ENCODE measurements at regions not wholly inside any gene's neighbourhood (a gene's known extent, or its start where the extent isn't known, plus 50 kb on each side); places are given as distances from the start of the nearest gene placed in this dataset.

DNA sequence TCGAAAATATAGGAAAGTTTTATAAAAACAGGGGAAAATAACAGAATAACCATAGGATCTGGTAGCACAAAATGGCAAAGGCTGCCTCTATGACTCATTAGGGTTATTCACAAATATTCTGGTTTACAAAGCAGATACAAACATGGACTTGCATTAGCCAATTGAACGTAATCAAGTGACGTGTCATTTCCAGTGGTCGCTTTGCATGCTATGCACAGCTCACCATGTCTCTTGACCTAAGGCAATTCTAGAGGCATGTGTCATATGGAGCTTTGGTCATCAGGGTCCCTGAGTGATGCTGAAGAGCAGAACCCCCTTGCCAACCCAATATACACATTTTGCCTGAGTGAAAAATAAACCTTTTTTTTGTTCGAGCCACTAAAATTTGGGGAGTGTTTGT lies 158.8 kb downstream of the TMEM161B start:
- Histone ChIP-seq H3K27me3 (ENCODE audit: insufficient read depth) (no peaks in the 10 kb centered on the region), H3K4me3 (ENCODE audit: low read depth in 2 of 2, low read length in 1 of 2) (no peak overlapping the region), H3K9me3 (no peaks in the 10 kb centered on the region), H3K4me1 (ENCODE audit: control insufficient read depth in 1 of 2, insufficient read depth in 2 of 2, low read depth in 1 of 2, low read length in 1 of 2) (no peaks in the 10 kb centered on the region), H3K27ac (ENCODE audit: low read depth in 2 of 2, low read length in 1 of 2) (no peak overlapping the region), H3K4me2 (no peak overlapping the region), H4K20me1 (ENCODE audit: insufficient read depth) (no peaks in the 10 kb centered on the region), H3K79me2 (ENCODE audit: insufficient read depth) (no peaks in the 10 kb centered on the region), H2AFZ (ENCODE audit: low read depth) (no peak overlapping the region), H3K36me3 (replicated peaks in 1 of 2; ENCODE audit: control insufficient read depth in 1 of 2, insufficient read depth in 2 of 2, low read length in 1 of 2) (no peaks in the 10 kb centered on the region), H3F3A (replicated peaks; ENCODE audit: insufficient read depth) (no peaks in the 10 kb centered on the region), H3K9ac (no peak overlapping the region), H3K9me2 (no peaks in the 10 kb centered on the region)
- POLR2A ChIA-PET, result no interaction called here
- TF ChIP-seq, protein P1, sequence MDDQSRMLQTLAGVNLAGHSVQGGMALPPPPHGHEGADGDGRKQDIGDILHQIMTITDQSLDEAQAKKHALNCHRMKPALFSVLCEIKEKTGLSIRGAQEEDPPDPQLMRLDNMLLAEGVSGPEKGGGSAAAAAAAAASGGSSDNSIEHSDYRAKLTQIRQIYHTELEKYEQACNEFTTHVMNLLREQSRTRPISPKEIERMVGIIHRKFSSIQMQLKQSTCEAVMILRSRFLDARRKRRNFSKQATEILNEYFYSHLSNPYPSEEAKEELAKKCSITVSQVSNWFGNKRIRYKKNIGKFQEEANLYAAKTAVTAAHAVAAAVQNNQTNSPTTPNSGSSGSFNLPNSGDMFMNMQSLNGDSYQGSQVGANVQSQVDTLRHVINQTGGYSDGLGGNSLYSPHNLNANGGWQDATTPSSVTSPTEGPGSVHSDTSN (IDR thresholded peaks at IDR 0.05), result no peak
- TF ChIP-seq POLR2AphosphoS5 (IDR thresholded peaks at IDR 0.05; ENCODE audit: low read depth, low read length) (no peak), ELF1 (IDR thresholded peaks at IDR 0.05) (no peak), TCF12 (IDR thresholded peaks at IDR 0.05) (no peak), GABPA (IDR thresholded peaks at IDR 0.05; ENCODE audit: low read depth) (no peak), NRF1 (IDR thresholded peaks at IDR 0.05; ENCODE audit: low read depth, low read length) (no peak)
- TF ChIP-seq, protein P2, sequence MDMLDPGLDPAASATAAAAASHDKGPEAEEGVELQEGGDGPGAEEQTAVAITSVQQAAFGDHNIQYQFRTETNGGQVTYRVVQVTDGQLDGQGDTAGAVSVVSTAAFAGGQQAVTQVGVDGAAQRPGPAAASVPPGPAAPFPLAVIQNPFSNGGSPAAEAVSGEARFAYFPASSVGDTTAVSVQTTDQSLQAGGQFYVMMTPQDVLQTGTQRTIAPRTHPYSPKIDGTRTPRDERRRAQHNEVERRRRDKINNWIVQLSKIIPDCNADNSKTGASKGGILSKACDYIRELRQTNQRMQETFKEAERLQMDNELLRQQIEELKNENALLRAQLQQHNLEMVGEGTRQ (IDR thresholded peaks at IDR 0.05; ENCODE audit: borderline replicate concordance, low read depth, low read length), result no peak
- DNase-seq, result no peak
- CTCF ChIA-PET, result no interaction called here
- 57% methylated on average over 5 of the region's 5 CpGs for WGBS (ENCODE audit: low lambda C conversion rate)

DNA sequence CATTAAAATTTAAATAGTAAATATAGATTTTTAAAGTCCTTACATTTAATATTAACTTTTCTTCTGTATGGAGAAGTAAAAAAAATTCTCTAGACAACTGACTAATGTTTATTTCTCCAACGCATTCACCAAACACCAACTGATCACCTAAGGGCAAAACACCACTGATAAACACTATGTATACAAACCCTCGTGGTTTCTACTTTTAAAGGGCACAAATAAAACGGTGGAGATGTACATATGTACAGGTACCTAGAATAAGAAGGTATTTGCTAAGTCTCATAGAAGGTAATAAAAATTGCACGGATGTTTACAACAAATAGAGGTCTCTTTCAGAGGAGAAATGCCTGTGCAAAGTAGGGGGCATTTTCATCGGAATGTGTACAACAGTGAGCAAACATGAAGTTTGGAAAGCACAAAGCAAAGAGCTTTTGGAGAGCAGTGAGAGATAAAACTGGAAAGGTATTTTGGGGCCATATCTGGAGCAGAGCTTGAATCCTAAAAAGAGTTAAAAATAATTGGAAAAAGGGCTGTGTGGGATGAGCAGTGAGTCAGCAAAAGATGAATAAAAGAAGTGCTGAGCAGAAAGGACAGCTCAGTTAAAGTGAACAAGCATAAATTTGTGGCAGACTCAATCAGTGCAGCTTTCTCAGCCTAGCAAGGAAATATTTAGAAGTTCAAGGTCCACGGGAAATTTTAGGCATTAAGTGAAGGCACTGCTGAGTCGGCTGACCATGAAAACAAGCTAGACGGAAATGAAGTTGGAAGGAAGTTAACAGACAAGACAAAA lies 160.0 kb downstream of the TMEM161B start:
- Histone ChIP-seq H2AFZ (ENCODE audit: low read depth) (no peak overlapping the region), H3K4me3 (ENCODE audit: low read depth in 2 of 2, low read length in 1 of 2) (no peak overlapping the region), H3K4me1 (ENCODE audit: control insufficient read depth in 1 of 2, insufficient read depth in 2 of 2, low read depth in 1 of 2, low read length in 1 of 2) (no peaks in the 10 kb centered on the region), H3K79me2 (ENCODE audit: insufficient read depth) (no peaks in the 10 kb centered on the region), H3K36me3 (replicated peaks in 1 of 2; ENCODE audit: control insufficient read depth in 1 of 2, insufficient read depth in 2 of 2, low read length in 1 of 2) (no peaks in the 10 kb centered on the region), H3K27me3 (ENCODE audit: insufficient read depth) (no peaks in the 10 kb centered on the region), H3K4me2 (no peak overlapping the region), H3F3A (replicated peaks; ENCODE audit: insufficient read depth) (no peaks in the 10 kb centered on the region), H3K9me3 (no peaks in the 10 kb centered on the region), H3K9me2 (no peaks in the 10 kb centered on the region), H4K20me1 (ENCODE audit: insufficient read depth) (no peaks in the 10 kb centered on the region), H3K9ac (no peak overlapping the region), H3K27ac (ENCODE audit: low read depth in 2 of 2, low read length in 1 of 2) (no peak overlapping the region)
- CTCF ChIA-PET, result interaction anchor here (1.1 kb wide), 1 partner anchor 571 kb away, joined by 3 read pairs; no protein-coding TSS in a partner anchor
- DNase-seq, result no peak
- POLR2A ChIA-PET, result no interaction called here
- 8% methylated on average over 8 of the region's 8 CpGs for WGBS (ENCODE audit: low lambda C conversion rate)
- TF ChIP-seq RCOR1 (IDR thresholded peaks at IDR 0.05; ENCODE audit: low read length) (no peak), RXRA (IDR thresholded peaks at IDR 0.05; ENCODE audit: borderline replicate concordance, low read depth) (no peak), CHD2 (IDR thresholded peaks at IDR 0.05; ENCODE audit: low read length, partially characterized antibody) (no peak), SMC3 (IDR thresholded peaks at IDR 0.05; ENCODE audit: low read depth, low read length) (no peak), EP300 (IDR thresholded peaks at IDR 0.05; ENCODE audit: borderline replicate concordance in 1 of 2, low read depth in 1 of 2, low read length in 1 of 2) (no peak), YY1 (IDR thresholded peaks at IDR 0.05; ENCODE audit: low read depth) (no peak)
- TF ChIP-seq, protein P3, sequence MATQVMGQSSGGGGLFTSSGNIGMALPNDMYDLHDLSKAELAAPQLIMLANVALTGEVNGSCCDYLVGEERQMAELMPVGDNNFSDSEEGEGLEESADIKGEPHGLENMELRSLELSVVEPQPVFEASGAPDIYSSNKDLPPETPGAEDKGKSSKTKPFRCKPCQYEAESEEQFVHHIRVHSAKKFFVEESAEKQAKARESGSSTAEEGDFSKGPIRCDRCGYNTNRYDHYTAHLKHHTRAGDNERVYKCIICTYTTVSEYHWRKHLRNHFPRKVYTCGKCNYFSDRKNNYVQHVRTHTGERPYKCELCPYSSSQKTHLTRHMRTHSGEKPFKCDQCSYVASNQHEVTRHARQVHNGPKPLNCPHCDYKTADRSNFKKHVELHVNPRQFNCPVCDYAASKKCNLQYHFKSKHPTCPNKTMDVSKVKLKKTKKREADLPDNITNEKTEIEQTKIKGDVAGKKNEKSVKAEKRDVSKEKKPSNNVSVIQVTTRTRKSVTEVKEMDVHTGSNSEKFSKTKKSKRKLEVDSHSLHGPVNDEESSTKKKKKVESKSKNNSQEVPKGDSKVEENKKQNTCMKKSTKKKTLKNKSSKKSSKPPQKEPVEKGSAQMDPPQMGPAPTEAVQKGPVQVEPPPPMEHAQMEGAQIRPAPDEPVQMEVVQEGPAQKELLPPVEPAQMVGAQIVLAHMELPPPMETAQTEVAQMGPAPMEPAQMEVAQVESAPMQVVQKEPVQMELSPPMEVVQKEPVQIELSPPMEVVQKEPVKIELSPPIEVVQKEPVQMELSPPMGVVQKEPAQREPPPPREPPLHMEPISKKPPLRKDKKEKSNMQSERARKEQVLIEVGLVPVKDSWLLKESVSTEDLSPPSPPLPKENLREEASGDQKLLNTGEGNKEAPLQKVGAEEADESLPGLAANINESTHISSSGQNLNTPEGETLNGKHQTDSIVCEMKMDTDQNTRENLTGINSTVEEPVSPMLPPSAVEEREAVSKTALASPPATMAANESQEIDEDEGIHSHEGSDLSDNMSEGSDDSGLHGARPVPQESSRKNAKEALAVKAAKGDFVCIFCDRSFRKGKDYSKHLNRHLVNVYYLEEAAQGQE (IDR thresholded peaks at IDR 0.05; ENCODE audit: low read depth, low read length), result no peak

Data from SK-N-SH (cell line).